ENCODE measurements at regions not wholly inside any gene's neighbourhood (a gene's known extent, or its start where the extent isn't known, plus 50 kb on each side); places are given as distances from the start of the nearest gene placed in this dataset.

DNA sequence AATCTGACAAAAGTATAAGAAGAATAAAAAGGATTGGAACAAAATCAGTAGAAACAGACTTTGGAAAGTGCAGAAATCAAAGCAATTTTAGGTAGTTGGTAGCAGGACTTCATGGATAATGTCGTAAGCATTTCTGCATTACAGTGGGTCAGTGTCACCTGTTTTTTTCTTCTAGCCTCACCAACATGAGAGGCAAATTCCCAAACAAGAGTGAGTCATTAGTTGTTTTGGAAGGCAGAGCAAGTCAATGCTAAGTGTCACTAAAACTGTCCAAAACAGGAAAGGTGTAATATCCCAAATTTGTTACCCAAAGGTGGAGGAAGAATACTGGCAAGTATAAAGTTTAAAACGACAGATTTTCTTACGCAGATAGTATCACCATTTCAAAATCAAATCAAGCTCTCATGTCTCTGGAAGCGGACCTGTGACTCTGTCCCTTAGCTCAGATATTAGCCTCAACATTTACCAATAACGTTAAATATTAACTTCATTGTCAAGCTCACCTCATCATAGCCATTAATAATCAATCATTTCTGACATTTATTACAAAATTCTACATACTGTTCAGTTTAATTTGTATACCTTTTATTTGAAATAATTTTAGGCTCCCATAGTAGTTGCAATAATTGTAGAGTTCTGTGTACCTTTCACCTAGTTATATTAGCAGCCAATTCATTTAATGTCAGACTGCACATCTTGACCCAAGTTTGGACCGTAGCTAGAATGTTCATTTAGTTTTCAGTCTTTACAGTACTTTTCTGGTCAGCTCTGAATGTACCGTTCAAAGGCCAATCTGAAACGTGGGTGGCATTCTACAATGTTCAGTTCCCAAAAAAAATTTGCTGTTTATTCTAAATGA lies 901.2 kb upstream of the COX7C start:
- TF ChIP-seq, protein P1, sequence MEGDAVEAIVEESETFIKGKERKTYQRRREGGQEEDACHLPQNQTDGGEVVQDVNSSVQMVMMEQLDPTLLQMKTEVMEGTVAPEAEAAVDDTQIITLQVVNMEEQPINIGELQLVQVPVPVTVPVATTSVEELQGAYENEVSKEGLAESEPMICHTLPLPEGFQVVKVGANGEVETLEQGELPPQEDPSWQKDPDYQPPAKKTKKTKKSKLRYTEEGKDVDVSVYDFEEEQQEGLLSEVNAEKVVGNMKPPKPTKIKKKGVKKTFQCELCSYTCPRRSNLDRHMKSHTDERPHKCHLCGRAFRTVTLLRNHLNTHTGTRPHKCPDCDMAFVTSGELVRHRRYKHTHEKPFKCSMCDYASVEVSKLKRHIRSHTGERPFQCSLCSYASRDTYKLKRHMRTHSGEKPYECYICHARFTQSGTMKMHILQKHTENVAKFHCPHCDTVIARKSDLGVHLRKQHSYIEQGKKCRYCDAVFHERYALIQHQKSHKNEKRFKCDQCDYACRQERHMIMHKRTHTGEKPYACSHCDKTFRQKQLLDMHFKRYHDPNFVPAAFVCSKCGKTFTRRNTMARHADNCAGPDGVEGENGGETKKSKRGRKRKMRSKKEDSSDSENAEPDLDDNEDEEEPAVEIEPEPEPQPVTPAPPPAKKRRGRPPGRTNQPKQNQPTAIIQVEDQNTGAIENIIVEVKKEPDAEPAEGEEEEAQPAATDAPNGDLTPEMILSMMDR (conservative IDR thresholded peaks at IDR 0.05; ENCODE audit: low read depth, low read length) = no peak

DNA sequence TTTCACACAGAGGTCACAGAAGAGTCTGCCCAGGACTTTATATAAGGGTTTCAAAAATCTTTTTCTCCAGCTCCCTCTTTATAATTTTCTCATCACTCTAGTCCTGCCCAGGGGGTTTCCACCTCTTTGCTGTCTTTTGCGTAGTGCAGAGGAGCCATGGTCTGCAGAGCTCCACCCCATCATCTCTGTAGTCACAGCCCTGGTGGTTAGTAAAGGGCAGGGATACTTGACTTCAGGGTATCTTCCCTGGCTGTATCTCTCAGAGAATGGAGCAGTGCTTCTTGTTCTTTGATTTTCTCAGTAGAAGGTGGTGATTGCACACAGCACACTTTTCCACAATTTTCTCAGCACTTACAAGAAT lies 900.6 kb upstream of the COX7C start:
- TF ChIP-seq, protein P1 (conservative IDR thresholded peaks at IDR 0.05; ENCODE audit: low read depth, low read length) = no peak
- H3K4me3 ChIP-seq (ENCODE audit: low read length) = no peak overlapping the region
- DNase-seq (ENCODE audit: low read depth) = no peak

More for the DNA sequence above, 901.2 kb upstream of the COX7C start:
- no peak overlapping the region for H3K4me3 ChIP-seq (ENCODE audit: low read length)
- DNase-seq (ENCODE audit: low read depth) = no peak

DNA sequence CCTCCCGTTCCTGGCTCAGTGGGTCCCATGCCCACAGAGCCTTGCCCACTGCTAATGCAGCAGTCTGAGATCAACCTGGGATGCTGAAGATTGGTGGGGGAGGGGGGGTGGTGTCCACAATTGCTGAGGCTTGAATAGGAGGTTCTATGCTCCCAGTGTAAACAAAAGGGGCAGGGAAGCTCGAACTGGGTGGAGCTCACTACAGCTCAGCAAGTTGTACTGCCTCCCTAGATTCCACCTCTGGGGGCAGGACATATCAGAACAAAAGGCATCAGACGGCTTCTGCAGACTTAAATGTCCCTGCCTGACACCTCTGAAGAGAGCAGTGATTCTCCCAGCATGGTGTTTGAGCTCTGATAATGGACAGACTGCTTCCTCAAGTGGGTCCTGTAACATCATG lies 885.6 kb upstream of the COX7C start:
- DNase-seq (ENCODE audit: low read depth) = no peak
- H3K4me3 ChIP-seq (ENCODE audit: low read length) = no peak overlapping the region
- TF ChIP-seq, protein P1 (conservative IDR thresholded peaks at IDR 0.05; ENCODE audit: low read depth, low read length) = no peak

DNA sequence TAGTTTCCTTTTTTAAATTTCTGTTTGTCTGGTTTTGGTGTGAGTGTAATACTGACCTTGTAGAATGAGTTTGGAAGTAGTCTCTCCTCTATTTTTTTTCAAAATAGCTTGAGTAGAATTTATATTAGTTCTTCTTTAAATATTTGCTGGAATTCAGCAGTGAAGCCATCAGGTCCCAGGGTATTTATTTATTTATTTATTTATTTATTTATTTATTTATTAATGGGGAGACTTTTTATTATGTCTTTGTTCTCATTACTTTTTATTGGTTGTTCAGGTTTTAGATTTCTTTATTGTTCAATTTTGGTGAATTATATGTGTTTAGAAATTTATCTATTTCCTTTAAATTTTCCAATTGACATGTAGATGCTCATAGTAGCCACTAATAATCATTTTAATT lies 875.8 kb upstream of the COX7C start:
- no peak for DNase-seq (ENCODE audit: low read depth)
- TF ChIP-seq, protein P1 (conservative IDR thresholded peaks at IDR 0.05; ENCODE audit: low read depth, low read length) = no peak
- no peak overlapping the region for H3K4me3 ChIP-seq (ENCODE audit: low read length)

DNA sequence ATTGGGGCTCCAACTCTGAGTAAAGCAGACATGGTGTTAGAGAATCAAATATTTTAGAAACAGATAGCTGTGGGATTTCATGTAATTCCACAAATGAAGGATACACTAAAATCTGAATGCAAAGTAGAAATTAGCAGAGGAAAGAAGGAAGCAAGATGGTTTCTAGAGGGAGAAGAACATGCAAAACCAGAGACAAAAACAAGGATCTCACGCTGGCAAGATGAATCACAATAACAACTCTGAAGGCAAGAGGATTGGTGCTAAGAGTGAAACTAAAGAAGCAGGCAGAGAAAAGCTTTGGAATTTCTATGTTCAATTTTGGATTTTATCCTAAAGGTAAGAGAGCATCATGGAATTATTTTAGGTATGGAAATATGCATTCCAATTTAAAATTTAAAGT lies 857.2 kb upstream of the COX7C start:
- TF ChIP-seq, protein P1 (conservative IDR thresholded peaks at IDR 0.05; ENCODE audit: low read depth, low read length) = no peak
- no peak for DNase-seq (ENCODE audit: low read depth)
- H3K4me3 ChIP-seq (ENCODE audit: low read length) = no peak overlapping the region

DNA sequence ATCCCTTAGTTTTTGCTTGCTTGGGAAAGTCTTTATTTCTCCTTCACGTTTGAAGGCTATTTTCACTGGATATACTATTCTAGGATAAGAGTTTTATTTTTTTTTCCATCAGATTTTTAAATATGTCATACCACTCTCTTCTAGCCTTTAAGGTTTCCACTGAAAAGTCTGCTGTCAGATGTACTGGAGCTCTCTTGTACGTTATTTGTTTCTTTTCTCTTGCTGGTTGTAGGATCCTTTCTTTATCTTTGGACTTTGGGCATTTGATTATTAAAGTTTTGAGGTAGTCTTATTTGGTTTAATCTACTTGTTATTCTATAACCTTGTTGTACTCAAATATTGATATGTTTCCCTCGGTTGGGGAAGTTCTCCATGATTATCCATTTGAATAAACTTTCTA lies 848.4 kb upstream of the COX7C start:
- TF ChIP-seq, protein P1 (conservative IDR thresholded peaks at IDR 0.05; ENCODE audit: low read depth, low read length) = no peak
- H3K4me3 ChIP-seq (ENCODE audit: low read length) = no peak overlapping the region
- DNase-seq (ENCODE audit: low read depth) = no peak

DNA sequence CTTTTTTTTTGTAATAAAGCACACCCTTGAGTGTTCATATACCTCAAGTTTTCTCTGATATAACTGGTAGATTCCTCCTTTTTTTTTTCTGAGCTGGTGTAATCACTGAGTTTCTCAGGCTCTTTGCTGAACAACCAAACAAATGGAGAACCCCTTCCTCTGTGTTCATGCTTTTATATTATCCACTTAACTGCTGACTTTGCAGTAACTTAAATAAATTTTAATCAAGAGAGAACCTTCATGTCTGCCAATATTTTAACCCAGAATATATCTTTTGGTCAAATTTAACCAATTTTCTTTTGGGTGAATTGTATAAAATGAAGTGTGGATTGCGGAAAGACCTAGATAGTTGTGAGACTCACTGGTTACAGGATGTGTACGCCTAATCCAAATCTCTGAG lies 833.0 kb upstream of the COX7C start:
- H3K4me3 ChIP-seq (ENCODE audit: low read length) = no peak overlapping the region
- no peak for DNase-seq (ENCODE audit: low read depth)
- TF ChIP-seq, protein P1 (conservative IDR thresholded peaks at IDR 0.05; ENCODE audit: low read depth, low read length) = no peak

All from retinal pigment epithelial cell (primary cell).